ENCODE measurements at regions not wholly inside any gene's neighbourhood (a gene's known extent, or its start where the extent isn't known, plus 50 kb on each side); places are given as distances from the start of the nearest gene placed in this dataset.

DNA sequence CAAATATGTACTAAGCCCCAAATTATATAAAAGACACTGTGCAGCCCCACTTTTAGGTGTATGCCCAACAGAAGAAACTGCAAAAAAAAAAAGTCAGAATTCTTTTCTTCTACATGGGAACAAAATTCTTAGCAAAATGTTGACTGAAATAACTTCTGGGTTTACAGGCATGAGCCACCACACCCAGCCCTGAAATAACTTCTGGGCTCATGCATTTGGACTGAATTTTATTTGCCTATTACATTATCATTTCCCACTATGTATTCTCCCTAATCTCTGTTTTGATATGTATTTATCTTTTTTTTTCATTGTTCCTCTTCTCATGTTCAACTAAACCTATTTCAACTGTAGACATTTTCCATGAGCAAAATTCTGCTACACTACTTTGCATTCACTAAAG lies 169.2 kb downstream of the GRIN2B start:
- Histone ChIP-seq H3K27ac (ENCODE audit: low read depth, low read length) (no peak overlapping the region), H3K36me3 (ENCODE audit: control insufficient read depth, low read length) (no peaks in the 10 kb centered on the region), H3K4me3 (ENCODE audit: low read length) (no peak overlapping the region), H3K4me2 (ENCODE audit: low read length) (no peak overlapping the region), H3F3A (ENCODE audit: control insufficient read depth, insufficient read depth) (no peaks in the 10 kb centered on the region), H3K4me1 (ENCODE audit: control insufficient read depth, low read length) (no peaks in the 10 kb centered on the region), H3K9me2 (replicated peaks; ENCODE audit: control insufficient read depth, low read length) (no peaks in the 10 kb centered on the region), H3K27me3 (ENCODE audit: control insufficient read depth, low read length) (no peaks in the 10 kb centered on the region), H3K9me3 (ENCODE audit: control insufficient read depth, insufficient read depth, low read length) (no peaks in the 10 kb centered on the region), H3K79me2 (ENCODE audit: control insufficient read depth, low read length) (no peaks in the 10 kb centered on the region), H4K20me1 (ENCODE audit: control insufficient read depth, insufficient read depth, low read depth, low read length) (no peaks in the 10 kb centered on the region)
- no peak for TF ChIP-seq EZH2phosphoT487 (IDR thresholded peaks at IDR 0.05; ENCODE audit: borderline replicate concordance, low read length)
- TF ChIP-seq, protein P1, sequence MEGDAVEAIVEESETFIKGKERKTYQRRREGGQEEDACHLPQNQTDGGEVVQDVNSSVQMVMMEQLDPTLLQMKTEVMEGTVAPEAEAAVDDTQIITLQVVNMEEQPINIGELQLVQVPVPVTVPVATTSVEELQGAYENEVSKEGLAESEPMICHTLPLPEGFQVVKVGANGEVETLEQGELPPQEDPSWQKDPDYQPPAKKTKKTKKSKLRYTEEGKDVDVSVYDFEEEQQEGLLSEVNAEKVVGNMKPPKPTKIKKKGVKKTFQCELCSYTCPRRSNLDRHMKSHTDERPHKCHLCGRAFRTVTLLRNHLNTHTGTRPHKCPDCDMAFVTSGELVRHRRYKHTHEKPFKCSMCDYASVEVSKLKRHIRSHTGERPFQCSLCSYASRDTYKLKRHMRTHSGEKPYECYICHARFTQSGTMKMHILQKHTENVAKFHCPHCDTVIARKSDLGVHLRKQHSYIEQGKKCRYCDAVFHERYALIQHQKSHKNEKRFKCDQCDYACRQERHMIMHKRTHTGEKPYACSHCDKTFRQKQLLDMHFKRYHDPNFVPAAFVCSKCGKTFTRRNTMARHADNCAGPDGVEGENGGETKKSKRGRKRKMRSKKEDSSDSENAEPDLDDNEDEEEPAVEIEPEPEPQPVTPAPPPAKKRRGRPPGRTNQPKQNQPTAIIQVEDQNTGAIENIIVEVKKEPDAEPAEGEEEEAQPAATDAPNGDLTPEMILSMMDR (IDR thresholded peaks at IDR 0.05; ENCODE audit: low read depth, low read length, poor library complexity, severe bottlenecking) = no peak

DNA sequence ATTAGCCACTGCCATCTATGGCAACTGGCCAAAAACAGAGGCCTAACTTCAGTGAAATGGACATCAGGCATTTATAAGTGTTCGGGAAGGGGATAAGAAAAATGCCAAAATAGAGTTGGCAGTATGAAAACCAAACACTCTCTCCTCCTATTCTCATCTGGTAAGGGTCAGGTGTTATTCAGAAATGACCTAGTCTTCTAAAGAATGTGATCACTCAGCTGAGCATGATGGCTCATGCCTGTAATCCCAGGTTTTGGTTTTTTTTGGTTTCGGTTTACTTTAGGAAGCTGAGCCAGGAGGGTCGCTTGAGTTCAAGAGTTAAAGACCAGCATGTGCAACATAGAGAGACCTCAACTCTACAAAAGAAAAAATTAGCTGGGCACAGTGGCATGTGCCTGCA lies 170.3 kb downstream of the GRIN2B start:
- TF ChIP-seq EZH2phosphoT487 (IDR thresholded peaks at IDR 0.05; ENCODE audit: borderline replicate concordance, low read length) = no peak
- TF ChIP-seq, protein P1 (IDR thresholded peaks at IDR 0.05; ENCODE audit: low read depth, low read length, poor library complexity, severe bottlenecking) = no peak
- Histone ChIP-seq H3K79me2 (ENCODE audit: control insufficient read depth, low read length) (no peaks in the 10 kb centered on the region), H3K9me3 (ENCODE audit: control insufficient read depth, insufficient read depth, low read length) (no peaks in the 10 kb centered on the region), H3K27me3 (ENCODE audit: control insufficient read depth, low read length) (no peaks in the 10 kb centered on the region), H3K27ac (ENCODE audit: low read depth, low read length) (no peak overlapping the region), H3K9me2 (replicated peaks; ENCODE audit: control insufficient read depth, low read length) (no peaks in the 10 kb centered on the region), H3K4me3 (ENCODE audit: low read length) (no peak overlapping the region), H4K20me1 (ENCODE audit: control insufficient read depth, insufficient read depth, low read depth, low read length) (no peaks in the 10 kb centered on the region), H3F3A (ENCODE audit: control insufficient read depth, insufficient read depth) (no peaks in the 10 kb centered on the region), H3K36me3 (ENCODE audit: control insufficient read depth, low read length) (no peaks in the 10 kb centered on the region), H3K4me2 (ENCODE audit: low read length) (no peak overlapping the region), H3K4me1 (ENCODE audit: control insufficient read depth, low read length) (no peaks in the 10 kb centered on the region)

DNA sequence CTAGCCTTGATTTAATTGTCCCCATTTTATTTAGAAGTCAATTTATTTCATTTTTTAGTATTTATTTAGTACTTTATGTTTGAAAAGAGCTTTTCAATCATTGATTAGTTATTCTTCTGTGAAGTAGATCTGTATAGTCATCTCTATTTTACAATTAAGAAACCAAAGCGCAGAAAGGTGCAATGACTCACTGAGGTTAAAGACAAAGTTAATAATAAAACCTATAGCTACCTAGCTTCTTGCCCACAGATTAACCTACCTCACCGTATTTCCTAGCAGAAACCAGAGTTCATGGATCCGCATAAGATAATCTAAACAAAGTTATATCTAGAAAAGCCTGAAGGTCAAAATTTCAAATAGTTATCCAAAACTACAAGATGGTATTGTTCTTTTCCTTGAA lies 176.4 kb downstream of the GRIN2B start:
- Histone ChIP-seq H3F3A (ENCODE audit: control insufficient read depth, insufficient read depth) (no peaks in the 10 kb centered on the region), H3K27ac (ENCODE audit: low read depth, low read length) (no peak overlapping the region), H3K27me3 (ENCODE audit: control insufficient read depth, low read length) (peaks cover 2% of the 10 kb centered on the region; the same call in 1 of the 2 replicates), H4K20me1 (ENCODE audit: control insufficient read depth, insufficient read depth, low read depth, low read length) (no peaks in the 10 kb centered on the region), H3K9me2 (replicated peaks; ENCODE audit: control insufficient read depth, low read length) (no peaks in the 10 kb centered on the region), H3K9me3 (ENCODE audit: control insufficient read depth, insufficient read depth, low read length) (no peaks in the 10 kb centered on the region), H3K4me1 (ENCODE audit: control insufficient read depth, low read length) (no peaks in the 10 kb centered on the region), H3K4me2 (ENCODE audit: low read length) (no peak overlapping the region), H3K79me2 (ENCODE audit: control insufficient read depth, low read length) (no peaks in the 10 kb centered on the region), H3K4me3 (ENCODE audit: low read length) (no peak overlapping the region), H3K36me3 (ENCODE audit: control insufficient read depth, low read length) (no peaks in the 10 kb centered on the region)
- TF ChIP-seq, protein P1 (IDR thresholded peaks at IDR 0.05; ENCODE audit: low read depth, low read length, poor library complexity, severe bottlenecking) = no peak
- TF ChIP-seq EZH2phosphoT487 (IDR thresholded peaks at IDR 0.05; ENCODE audit: borderline replicate concordance, low read length) = no peak

DNA sequence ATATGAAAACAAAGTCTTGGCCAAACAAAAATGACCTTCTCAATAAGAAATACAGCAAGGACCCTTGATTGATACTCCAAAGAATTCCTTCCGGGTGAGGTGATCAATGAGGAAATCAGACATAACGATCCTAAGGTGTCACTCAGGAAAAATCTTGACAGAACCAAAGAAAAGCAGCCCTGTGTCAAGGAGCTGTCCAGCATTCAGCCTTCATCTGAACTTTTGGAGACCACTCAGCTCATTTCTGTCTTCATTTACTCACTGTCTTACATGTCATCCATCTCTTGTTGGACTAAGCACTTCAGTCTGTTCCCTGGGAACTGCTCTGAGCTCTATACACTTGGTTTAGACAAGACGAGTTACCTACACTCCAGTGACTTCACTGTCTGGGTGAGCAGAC lies 179.9 kb downstream of the GRIN2B start:
- Histone ChIP-seq H3K4me3 (ENCODE audit: low read length) (no peak overlapping the region), H3K9me3 (ENCODE audit: control insufficient read depth, insufficient read depth, low read length) (no peaks in the 10 kb centered on the region), H3K4me2 (ENCODE audit: low read length) (no peak overlapping the region), H3K9me2 (replicated peaks; ENCODE audit: control insufficient read depth, low read length) (no peaks in the 10 kb centered on the region), H3K79me2 (ENCODE audit: control insufficient read depth, low read length) (no peaks in the 10 kb centered on the region), H3F3A (ENCODE audit: control insufficient read depth, insufficient read depth) (no peaks in the 10 kb centered on the region), H3K27ac (ENCODE audit: low read depth, low read length) (no peak overlapping the region), H3K4me1 (ENCODE audit: control insufficient read depth, low read length) (no peaks in the 10 kb centered on the region), H3K36me3 (ENCODE audit: control insufficient read depth, low read length) (no peaks in the 10 kb centered on the region), H3K27me3 (ENCODE audit: control insufficient read depth, low read length) (peaks cover 2% of the 10 kb centered on the region; the same call in 1 of the 2 replicates), H4K20me1 (ENCODE audit: control insufficient read depth, insufficient read depth, low read depth, low read length) (no peaks in the 10 kb centered on the region)
- TF ChIP-seq EZH2phosphoT487 (IDR thresholded peaks at IDR 0.05; ENCODE audit: borderline replicate concordance, low read length) = no peak
- TF ChIP-seq, protein P1 (IDR thresholded peaks at IDR 0.05; ENCODE audit: low read depth, low read length, poor library complexity, severe bottlenecking) = no peak
